A172 (cell line): ENCODE measurements at regions not wholly inside any gene's neighbourhood (a gene's known extent, or its start where the extent isn't known, plus 50 kb on each side); places are given as distances from the start of the nearest gene placed in this dataset.

Experiments used
- DNase-seq: peaks from one replicate; pipeline ENCODE4 v3.0.0-alpha.2; 2015; ENCODE audit warnings: low spot score

- DNase-seq, result no peak
Observed at GRCh38 chr6:11633741-11634509, 96.4 kb downstream of the TMEM170B start.

- no peak for DNase-seq
Observed at GRCh38 chr6:11634948-11635347, 97.4 kb downstream of the TMEM170B start.

DNA sequence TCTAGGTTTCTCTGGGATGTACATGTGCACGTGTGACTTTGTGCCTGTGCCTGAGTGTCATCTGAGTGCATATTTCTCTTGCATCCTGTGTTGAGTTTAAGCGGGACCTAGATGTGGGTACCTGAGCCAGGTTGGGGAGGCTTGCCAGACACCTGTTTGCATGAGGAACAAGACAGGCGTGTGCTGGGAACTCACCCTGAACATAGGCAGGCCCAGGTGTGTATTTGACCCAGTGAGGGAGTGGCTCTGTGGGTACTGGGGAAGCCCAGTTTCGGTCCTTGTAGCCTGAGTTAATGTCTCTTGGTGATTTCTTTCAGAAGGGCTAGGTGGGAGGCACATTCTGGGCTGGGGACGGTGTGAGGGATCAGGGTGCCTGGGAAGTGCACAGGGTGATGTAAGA lies 98.6 kb downstream of the TMEM170B start:
- DNase-seq, result no peak

DNA sequence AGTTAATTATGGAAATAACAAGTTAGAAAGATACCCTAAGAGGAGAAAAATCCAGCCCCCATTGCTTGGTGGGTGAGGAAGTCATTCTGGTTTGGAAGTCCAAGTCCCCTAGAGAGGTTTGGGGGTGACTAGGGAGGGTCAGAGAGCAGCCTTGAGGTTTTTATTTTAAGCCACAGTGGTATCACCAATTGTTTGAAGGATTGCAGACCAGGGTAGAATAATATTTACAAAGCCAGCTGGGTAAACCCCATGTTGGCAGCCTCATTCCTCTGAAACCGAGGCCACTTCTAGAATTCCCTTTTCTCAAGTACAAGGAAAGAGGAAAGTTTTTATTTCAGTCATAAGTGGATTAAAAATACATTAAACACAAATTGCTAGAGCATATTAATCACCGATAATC lies 99.7 kb downstream of the TMEM170B start:
- DNase-seq, result no peak

DNA sequence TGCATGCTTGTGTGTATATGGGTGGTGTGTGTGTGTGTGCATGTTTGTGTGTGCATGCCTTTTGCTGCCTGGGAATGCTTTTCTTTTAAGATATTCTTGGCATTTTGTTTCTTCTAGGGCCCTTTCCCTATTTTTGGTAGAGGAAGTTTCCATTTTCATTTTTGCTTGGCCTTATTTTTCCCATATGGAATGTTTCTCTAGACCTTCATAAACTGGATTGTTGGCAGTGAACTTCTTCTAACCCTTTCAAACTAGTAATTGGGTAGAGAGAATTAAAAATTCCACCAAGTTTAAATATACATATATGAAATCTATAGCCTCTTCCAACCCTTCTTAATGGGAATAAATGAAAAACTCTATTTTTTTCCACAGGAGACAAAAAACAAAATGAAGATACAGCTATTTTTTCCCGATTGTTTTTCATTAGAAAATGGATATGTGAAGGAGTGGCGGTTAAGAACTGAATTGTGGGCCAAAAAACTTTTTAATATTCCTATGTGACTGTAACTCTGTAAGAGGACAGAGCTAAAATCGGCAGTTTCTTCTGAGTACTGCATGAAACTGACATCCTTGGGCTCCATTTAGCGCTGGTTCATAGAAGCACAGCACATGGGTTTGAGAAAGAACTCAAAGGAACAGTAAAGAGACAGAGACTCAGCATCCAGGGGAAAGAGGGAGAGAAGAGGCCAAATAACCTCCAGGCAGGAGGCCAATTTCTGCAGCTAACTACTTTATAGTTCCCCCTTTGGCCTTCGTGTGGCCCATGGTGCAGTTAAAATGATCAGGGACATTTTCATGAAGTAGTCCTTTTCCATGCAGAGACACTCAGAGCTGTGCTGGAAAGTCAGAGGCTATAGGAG lies 102.1 kb downstream of the TMEM170B start:
- no peak for DNase-seq

- no peak for DNase-seq
Observed at GRCh38 chr6:11640486-11640885, 102.9 kb downstream of the TMEM170B start.

DNA sequence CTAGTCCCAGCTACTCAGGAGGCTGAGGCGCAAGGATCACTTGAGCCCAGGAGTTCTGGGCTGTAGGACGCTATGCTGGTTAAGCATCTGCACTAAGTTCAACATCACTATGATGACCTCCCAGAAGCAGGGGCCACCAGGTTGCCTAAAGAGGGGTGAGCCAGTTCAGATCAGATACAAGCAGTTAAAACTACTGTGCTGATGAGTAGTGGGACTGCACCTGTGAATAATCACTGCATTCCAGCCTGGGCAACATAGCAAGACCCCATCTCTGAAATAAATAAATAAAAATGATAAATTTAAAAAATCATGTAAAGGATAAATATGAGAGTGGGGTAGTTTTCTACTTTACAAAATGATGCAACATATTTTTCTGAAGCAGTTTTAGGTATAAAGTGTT lies 106.5 kb downstream of the TMEM170B start:
- DNase-seq, result no peak

- no peak for DNase-seq
Observed at GRCh38 chr6:11644601-11645000, 107.1 kb downstream of the TMEM170B start.

GRCh38 chr6:11645016-11645415 lies 107.5 kb downstream of the TMEM170B start:
- no peak for DNase-seq

DNA sequence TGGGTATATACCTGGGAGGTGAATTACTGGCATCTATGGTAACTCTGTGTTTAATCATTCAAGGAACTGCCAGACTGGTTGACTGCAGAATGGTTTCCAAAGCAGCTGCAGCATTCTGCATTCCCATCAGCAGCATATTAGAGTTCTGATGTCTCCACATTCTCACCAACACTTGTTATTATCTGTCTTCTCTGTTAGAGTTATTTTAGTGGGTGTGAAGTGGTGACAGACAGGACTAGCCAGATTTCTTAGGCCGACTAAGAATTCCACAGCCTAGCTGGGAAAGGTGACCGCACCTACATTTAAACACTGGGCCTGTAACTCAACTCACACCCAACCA lies 110.9 kb downstream of the TMEM170B start:
- DNase-seq, result no peak

DNA sequence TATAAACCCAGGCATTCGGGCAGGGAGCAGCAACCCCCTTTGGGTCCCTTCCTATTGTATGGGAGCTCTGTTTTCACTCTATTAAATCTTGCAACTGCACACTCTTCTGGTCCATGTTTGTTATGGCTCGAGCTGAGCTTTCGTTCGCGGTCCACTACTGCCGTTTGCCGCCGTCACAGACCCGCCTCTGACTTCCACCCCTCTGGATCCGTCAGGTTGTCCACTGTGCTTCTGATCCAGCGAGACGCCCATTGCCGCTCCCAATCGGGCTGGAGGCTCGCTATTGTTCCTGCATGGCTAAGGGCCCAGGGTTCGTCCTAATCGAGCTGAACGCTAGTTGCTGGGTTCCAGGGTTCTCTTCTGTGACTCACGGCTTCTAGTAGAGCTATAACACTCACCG lies 111.3 kb downstream of the TMEM170B start:
- no peak for DNase-seq

DNA sequence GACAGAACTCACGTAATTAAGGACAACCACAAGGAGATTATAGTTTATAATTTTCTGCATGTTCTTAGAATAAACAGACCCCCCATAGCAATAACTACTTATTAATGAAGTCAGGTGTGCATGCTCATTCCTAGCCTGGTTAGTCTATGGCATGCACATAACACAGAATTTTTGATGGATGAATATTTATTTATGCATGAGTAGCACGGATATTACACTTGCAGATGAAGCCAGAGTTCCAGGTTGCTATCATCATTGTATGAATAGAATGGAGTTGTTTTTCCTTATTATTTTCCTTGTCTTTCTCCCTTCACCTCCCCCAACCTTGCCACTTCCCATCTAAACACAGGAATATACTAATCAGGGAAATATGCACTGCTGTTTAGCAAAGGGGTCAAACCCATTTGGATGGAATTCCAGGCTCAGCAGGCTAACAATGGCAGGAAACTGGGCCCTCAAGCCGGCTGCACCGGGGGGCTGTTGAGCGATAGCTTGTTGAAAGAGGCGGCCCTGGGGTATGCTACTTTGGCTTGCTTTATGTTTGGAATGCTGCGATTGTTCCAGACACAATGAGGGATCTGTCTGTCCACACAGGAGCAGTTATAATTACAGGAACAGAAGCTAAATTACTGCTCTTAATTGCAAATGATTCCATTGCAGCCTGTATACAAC lies 112.6 kb downstream of the TMEM170B start:
- peak; percentile 73 for DNase-seq

GRCh38 chr6:11650711-11651110 lies 113.2 kb downstream of the TMEM170B start:
- DNase-seq, result no peak

GRCh38 chr6:11653028-11653583 lies 115.6 kb downstream of the TMEM170B start:
- DNase-seq, result peak; percentile 89

DNA sequence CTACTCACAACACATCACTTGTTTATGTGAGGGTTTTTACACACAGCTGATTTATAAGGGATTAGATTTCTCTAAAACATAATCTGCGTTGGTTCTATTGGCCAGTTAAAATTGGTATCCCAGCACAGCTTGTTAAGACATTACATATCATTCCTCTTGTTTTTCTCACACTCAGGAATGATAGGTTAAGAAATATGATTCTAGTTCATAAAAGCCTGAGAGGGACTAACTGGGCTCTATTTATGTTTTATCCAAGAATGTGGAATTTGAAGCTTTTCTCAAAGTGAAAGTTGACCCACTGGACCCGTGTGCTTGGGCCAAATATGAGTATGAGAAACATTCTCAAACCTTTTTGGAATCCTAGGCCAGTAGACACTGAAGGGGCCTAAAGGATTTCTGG lies 117.3 kb downstream of the TMEM170B start:
- no peak for DNase-seq

GRCh38 chr6:11656491-11656890 lies 118.9 kb downstream of the TMEM170B start:
- DNase-seq, result no peak

- DNase-seq, result no peak
Observed at GRCh38 chr6:11659757-11660156, 118.8 kb downstream of the ADTRP start.

DNA sequence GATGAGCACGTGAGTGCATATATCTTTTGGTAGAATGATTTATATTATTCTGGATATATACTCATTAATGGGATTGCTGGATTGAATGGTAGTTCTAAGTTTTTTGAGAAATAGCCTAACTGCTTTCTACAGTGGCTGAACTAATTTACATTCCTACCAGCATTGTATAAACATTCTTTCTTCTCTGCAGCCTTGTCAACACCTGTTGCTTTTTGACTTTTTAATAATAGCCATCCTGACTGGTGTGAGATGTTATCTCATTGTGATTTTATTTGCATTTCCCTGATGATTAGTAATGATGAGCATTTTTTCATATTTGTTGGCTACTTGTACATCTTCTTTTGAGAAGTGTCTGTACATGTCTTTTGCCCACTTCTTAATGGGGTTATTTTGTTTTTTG lies 116.3 kb downstream of the ADTRP start:
- no peak for DNase-seq

GRCh38 chr6:11663519-11663918 lies 115.1 kb downstream of the ADTRP start:
- no peak for DNase-seq
